PC-9 (cell line): ENCODE measurements at regions not wholly inside any gene's neighbourhood (a gene's known extent, or its start where the extent isn't known, plus 50 kb on each side); places are given as distances from the start of the nearest gene placed in this dataset.
"Not testable (repeated sequence)": the region's sequence is repeated elsewhere in the genome, so short reads cannot be mapped to it uniquely, and the experiment has no call there.

Experiments
- BruUV-seq: library from RNA; stranded (reverse); fragments of 400-500 nt; replicated peaks from 2 replicates; lab custom pipeline; 2021; lab: Mats Ljungman, UMichigan
- CTCF ChIA-PET: fragments of 300-600 bp; sonication (Branson Sonifier 250); formaldehyde crosslinking; loops from one replicate; lab custom pipeline; 2022; ENCODE audit warnings: antibody characterized with exemption; lab: Charles Lee
- POLR2A ChIA-PET: fragments of 300-600 bp; sonication (Branson Sonifier 250); formaldehyde crosslinking; loops from one replicate; lab custom pipeline; 2022; ENCODE audit warnings: antibody characterized with exemption; ENCODE audit not compliant: unreplicated experiment; lab: Charles Lee
- DNase-seq, 2 experiments: peaks; one replicate each; pipeline versions ENCODE4 v3.0.0 to v3.0.0-alpha.2; 2015 to 2022; ENCODE audit warnings: mixed read lengths in 1 of 2
- H2AFZ ChIP-seq: fragments of 200-600 bp; sonication (generic); 2 replicates; pipeline ENCODE4 v1.8.1; 2017; ENCODE audit warnings: antibody characterized with exemption
- H3F3A ChIP-seq: fragments of 200-600 bp; sonication (generic); 2 replicates; pipeline ENCODE4 v1.8.1; 2017; ENCODE audit warnings: antibody characterized with exemption, mild to moderate bottlenecking, low read depth; ENCODE audit not compliant: insufficient read depth
- H3K27ac ChIP-seq: fragments of 200-600 bp; sonication (generic); 2 replicates; pipeline ENCODE4 v1.6.1; 2016; ENCODE audit warnings: mixed run types
- H3K27me3 ChIP-seq: fragments of 200-600 bp; sonication (generic); 2 replicates; pipeline ENCODE4 v1.6.1; 2016; ENCODE audit warnings: low read depth, mixed run types; ENCODE audit not compliant: insufficient read depth
- H3K36me3 ChIP-seq: fragments of 200-600 bp; sonication (generic); 2 replicates; pipeline ENCODE4 v1.6.1; 2016; ENCODE audit warnings: low read depth, mixed run types
- H3K4me1 ChIP-seq: fragments of 200-600 bp; sonication (generic); replicated peaks from 2 replicates; pipeline ENCODE4 v1.6.1; 2016; ENCODE audit warnings: mixed run types; ENCODE audit not compliant: insufficient read depth
- H3K4me2 ChIP-seq: fragments of 200-600 bp; sonication (generic); 2 replicates; pipeline ENCODE4 v1.6.1; 2017; ENCODE audit warnings: mixed run types
- H3K4me3 ChIP-seq: fragments of 200-600 bp; sonication (generic); 2 replicates; pipeline ENCODE4 v1.6.1; 2016; ENCODE audit warnings: mixed run types
- H3K79me2 ChIP-seq: fragments of 200-600 bp; sonication (generic); 2 replicates; pipeline ENCODE4 v1.6.1; 2017; ENCODE audit warnings: low read depth, mixed run types
- H3K9me2 ChIP-seq: fragments of 200-600 bp; sonication (generic); 2 replicates; pipeline ENCODE4 v1.8.1; 2017; ENCODE audit warnings: mild to moderate bottlenecking; ENCODE audit not compliant: insufficient read depth
- H3K9me3 ChIP-seq: fragments of 200-600 bp; sonication (generic); 2 replicates; pipeline ENCODE4 v1.8.1; 2016; ENCODE audit warnings: low read depth; ENCODE audit not compliant: insufficient read depth
- H4K20me1 ChIP-seq: fragments of 200-600 bp; sonication (generic); 2 replicates; pipeline ENCODE4 v1.8.1; 2017; ENCODE audit not compliant: insufficient read depth
- EZH2 ChIP-seq: fragments of 200-600 bp; sonication (generic); IDR thresholded peaks from 2 replicates; pipeline ENCODE4 v1.8.0; 2017; ENCODE audit warnings: antibody characterized with exemption, low read depth
- intact Hi-C: fragments of 100-400 bp; cut with micrococcal nuclease; formaldehyde crosslinking; loops from one replicate; pipeline ENCODE4 v1.10.0; 2022; ENCODE audit not compliant: unreplicated experiment
- TF ChIP-seq, protein P1 (sequence below): fragments of 200-600 bp; sonication (generic); conservative IDR thresholded peaks from 2 replicates; pipeline ENCODE4 v1.6.1; 2017; ENCODE audit warnings: mixed run types, antibody characterized with exemption, mild to moderate bottlenecking, moderate library complexity

GRCh38 chr20:12750221-12750620, 258.6 kb upstream of the SPTLC3 start:
- no TSS peak for BruUV-seq
- no peaks in the 10 kb centered on the region for H3K4me1 ChIP-seq
- TF ChIP-seq, protein P1, sequence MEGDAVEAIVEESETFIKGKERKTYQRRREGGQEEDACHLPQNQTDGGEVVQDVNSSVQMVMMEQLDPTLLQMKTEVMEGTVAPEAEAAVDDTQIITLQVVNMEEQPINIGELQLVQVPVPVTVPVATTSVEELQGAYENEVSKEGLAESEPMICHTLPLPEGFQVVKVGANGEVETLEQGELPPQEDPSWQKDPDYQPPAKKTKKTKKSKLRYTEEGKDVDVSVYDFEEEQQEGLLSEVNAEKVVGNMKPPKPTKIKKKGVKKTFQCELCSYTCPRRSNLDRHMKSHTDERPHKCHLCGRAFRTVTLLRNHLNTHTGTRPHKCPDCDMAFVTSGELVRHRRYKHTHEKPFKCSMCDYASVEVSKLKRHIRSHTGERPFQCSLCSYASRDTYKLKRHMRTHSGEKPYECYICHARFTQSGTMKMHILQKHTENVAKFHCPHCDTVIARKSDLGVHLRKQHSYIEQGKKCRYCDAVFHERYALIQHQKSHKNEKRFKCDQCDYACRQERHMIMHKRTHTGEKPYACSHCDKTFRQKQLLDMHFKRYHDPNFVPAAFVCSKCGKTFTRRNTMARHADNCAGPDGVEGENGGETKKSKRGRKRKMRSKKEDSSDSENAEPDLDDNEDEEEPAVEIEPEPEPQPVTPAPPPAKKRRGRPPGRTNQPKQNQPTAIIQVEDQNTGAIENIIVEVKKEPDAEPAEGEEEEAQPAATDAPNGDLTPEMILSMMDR, result no peak
- no peak for TF ChIP-seq EZH2
- no peaks in the 10 kb centered on the region for H3K9me2 ChIP-seq
- no peaks in the 10 kb centered on the region for H3K79me2 ChIP-seq
- H3F3A ChIP-seq, result no peaks in the 10 kb centered on the region
- no peak for DNase-seq
- no peak overlapping the region for H3K4me2 ChIP-seq
- H3K36me3 ChIP-seq, result no peaks in the 10 kb centered on the region
- no peak overlapping the region for H3K27ac ChIP-seq
- H2AFZ ChIP-seq, result no peak overlapping the region
- POLR2A ChIA-PET, result no interaction called here
- no peaks in the 10 kb centered on the region for H3K9me3 ChIP-seq
- H4K20me1 ChIP-seq, result no peaks in the 10 kb centered on the region
- H3K27me3 ChIP-seq, result peaks cover 14% of the 10 kb centered on the region
- H3K4me3 ChIP-seq, result no peak overlapping the region
- intact Hi-C loops, result no loop called here
- CTCF ChIA-PET, result no interaction called here

GRCh38 chr20:12752900-12753693, 255.7 kb upstream of the SPTLC3 start:
- H3K9me2 ChIP-seq, H2AFZ ChIP-seq, CTCF ChIA-PET, H3K4me3 ChIP-seq, DNase-seq, H3F3A ChIP-seq, POLR2A ChIA-PET, intact Hi-C loops, H3K79me2 ChIP-seq, H4K20me1 ChIP-seq, BruUV-seq, H3K4me2 ChIP-seq, H3K9me3 ChIP-seq, H3K36me3 ChIP-seq, H3K4me1 ChIP-seq, H3K27ac ChIP-seq: not testable (repeated sequence)
- H3K27me3 ChIP-seq, result peaks cover 14% of the 10 kb centered on the region

DNA sequence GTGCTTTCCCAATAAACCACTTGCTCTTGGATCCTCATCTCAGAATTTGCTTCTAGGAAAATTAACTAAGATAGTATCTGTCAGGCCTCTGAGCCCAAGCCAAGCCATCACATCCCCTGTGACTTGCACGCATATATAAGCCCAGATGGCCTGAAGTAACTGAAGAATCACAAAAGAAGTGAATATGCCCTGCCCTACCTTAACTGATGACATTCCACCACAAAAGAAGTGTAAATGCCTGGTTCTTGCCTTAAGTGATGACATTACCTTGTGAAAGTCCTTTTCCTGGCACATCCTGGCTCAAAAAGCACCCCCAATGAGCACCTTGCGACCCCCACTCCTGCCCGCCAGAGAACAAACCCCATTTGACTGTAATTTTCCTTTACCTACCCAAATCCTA, 255.0 kb upstream of the SPTLC3 start:
- not testable (repeated sequence) for BruUV-seq, H4K20me1 ChIP-seq

GRCh38 chr20:12759493-12759892, 249.3 kb upstream of the SPTLC3 start:
- intact Hi-C loops, POLR2A ChIA-PET, H3K4me2 ChIP-seq, H3F3A ChIP-seq, H4K20me1 ChIP-seq, H3K79me2 ChIP-seq, H3K27ac ChIP-seq, H3K9me3 ChIP-seq, H3K4me3 ChIP-seq, H3K9me2 ChIP-seq, BruUV-seq, DNase-seq, CTCF ChIA-PET, H3K36me3 ChIP-seq, H2AFZ ChIP-seq, H3K27me3 ChIP-seq, H3K4me1 ChIP-seq: not testable (repeated sequence)

More for the DNA sequence above, 255.0 kb upstream of the SPTLC3 start:
- H3K27ac ChIP-seq, H3K9me3 ChIP-seq, H3K4me1 ChIP-seq, H3K4me3 ChIP-seq, DNase-seq, H3K36me3 ChIP-seq, H3K4me2 ChIP-seq, POLR2A ChIA-PET, H2AFZ ChIP-seq, H3K79me2 ChIP-seq, H3F3A ChIP-seq, CTCF ChIA-PET, H3K9me2 ChIP-seq, intact Hi-C loops: not testable (repeated sequence)
- peaks cover 14% of the 10 kb centered on the region for H3K27me3 ChIP-seq
